DND-41 (cell line): ENCODE measurements at regions not wholly inside any gene's neighbourhood (a gene's known extent, or its start where the extent isn't known, plus 50 kb on each side); places are given as distances from the start of the nearest gene placed in this dataset.

Experiments
- ATAC-seq: fragments of 200-7000 bp; cut with Tn5 transposase; 3 replicates; pipeline ENCODE4 v1.9.1; 2021; ENCODE audit warnings: low read depth; ENCODE audit not compliant: insufficient read depth
- DNase-seq: peaks from one replicate; pipeline ENCODE4 v3.0.0-alpha.2; 2020
- H2AFZ ChIP-seq: 2 replicates; pipeline ENCODE4 v1.6.0; 2012; ENCODE audit warnings: low read depth, low read length
- H3K27ac ChIP-seq: 2 replicates; pipeline ENCODE4 v1.5.1; 2012; ENCODE audit warnings: low read length, inconsistent platforms
- H3K27me3 ChIP-seq: fragments of 200-600 bp; sonication (generic); 2 replicates; pipeline ENCODE4 v1.6.0; 2012; ENCODE audit warnings: low read length, mild to moderate bottlenecking, inconsistent platforms; ENCODE audit not compliant: insufficient read depth, poor library complexity
- H3K36me3 ChIP-seq: 2 replicates; pipeline ENCODE4 v1.5.1; 2012; ENCODE audit warnings: low read length, inconsistent platforms; ENCODE audit not compliant: insufficient read depth
- H3K4me1 ChIP-seq: 2 replicates; pipeline ENCODE4 v1.5.1; 2012; ENCODE audit warnings: mild to moderate bottlenecking, low read length; ENCODE audit not compliant: insufficient read depth
- H3K4me2 ChIP-seq: 2 replicates; pipeline ENCODE4 v1.6.0; 2012; ENCODE audit warnings: mild to moderate bottlenecking, moderate library complexity, low read length, inconsistent platforms; ENCODE audit not compliant: insufficient read depth
- H3K4me3 ChIP-seq, 2 experiments: fragments of 200-600 bp in 1 of 2; shearing (Covaris generic) in 1 of 2; 2 replicates each; pipeline ENCODE4 v1.5.1; 2012 to 2016; ENCODE audit warnings: inconsistent platforms in 2 of 2, low read length in 2 of 2, mild to moderate bottlenecking in 2 of 2, low read depth in 1 of 2, moderate library complexity in 1 of 2
- H3K79me2 ChIP-seq: 2 replicates; pipeline ENCODE4 v1.6.0; 2012; ENCODE audit warnings: low read length, inconsistent platforms; ENCODE audit not compliant: insufficient read depth
- H3K9ac ChIP-seq: 2 replicates; pipeline ENCODE4 v1.6.0; 2012; ENCODE audit warnings: low read depth, mild to moderate bottlenecking, inconsistent platforms, low read length, moderate library complexity
- H3K9me3 ChIP-seq: 2 replicates; pipeline ENCODE4 v1.5.1; 2012; ENCODE audit warnings: low read length, moderate library complexity, mild to moderate bottlenecking, inconsistent platforms; ENCODE audit not compliant: insufficient read depth, severe bottlenecking
- H4K20me1 ChIP-seq: 2 replicates; pipeline ENCODE4 v1.6.0; 2012; ENCODE audit warnings: low read length; ENCODE audit not compliant: insufficient read depth
- EZH2 ChIP-seq: IDR thresholded peaks from 3 replicates; pipeline ENCODE4 v1.6.1; 2012; ENCODE audit warnings: borderline replicate concordance, low read depth, mild to moderate bottlenecking, moderate library complexity, low read length, inconsistent platforms; ENCODE audit not compliant: severe bottlenecking
- TF ChIP-seq, protein P1 (sequence below): IDR thresholded peaks from 2 replicates; pipeline ENCODE4 v1.5.1; 2012; ENCODE audit warnings: borderline replicate concordance, low read length, moderate library complexity, mild to moderate bottlenecking; ENCODE audit not compliant: poor library complexity, severe bottlenecking; ENCODE audit errors: extremely low read depth

DNA sequence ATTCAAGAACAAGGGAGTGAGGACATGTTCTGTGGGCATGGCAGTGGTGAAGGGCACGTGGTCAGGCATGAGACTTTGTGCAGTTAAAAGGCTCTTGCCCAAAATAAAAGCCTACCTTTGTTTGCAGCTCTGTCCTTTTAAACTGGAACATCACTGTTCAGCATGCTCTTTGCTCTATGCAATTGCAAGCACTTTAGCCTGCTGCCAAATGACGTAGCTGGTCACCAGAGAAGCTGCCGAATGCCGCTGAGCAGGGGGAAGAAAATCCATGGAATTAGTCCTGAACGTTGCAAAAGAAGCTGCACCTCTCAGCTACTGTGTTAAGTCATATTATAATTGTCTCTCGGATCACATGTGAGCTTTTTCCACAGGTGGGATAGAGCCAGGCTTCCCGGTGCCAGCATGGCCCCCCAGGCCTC lies 176.3 kb upstream of the DIO2 start:
- DNase-seq = no peak

DNA sequence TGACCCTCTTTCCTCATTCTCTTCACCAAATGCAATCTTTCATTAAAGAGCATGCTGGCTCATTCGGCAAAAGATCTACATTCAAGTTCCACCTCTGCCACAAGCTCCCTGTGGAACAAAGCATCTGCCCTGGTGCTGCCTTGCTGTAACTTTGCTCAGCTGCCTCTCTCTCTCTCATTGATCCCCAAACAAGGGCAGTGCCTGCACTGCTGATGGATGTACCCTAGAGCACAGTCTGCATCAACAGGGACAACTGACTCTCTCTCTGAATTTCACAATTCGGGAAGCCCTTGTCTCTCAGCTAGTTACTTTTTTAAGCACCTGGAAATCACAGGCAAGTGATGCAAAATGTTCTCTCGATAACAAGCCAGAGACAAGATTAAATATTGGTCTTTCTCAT lies 174.0 kb upstream of the DIO2 start:
- Histone ChIP-seq H3K27me3 (no peaks in the 10 kb centered on the region), H4K20me1 (no peaks in the 10 kb centered on the region), H3K4me2 (no peak overlapping the region), H3K27ac (no peak overlapping the region), H2AFZ (no peak overlapping the region), H3K9ac (no peak overlapping the region), H3K4me3 (no peak overlapping the region), H3K36me3 (no peaks in the 10 kb centered on the region), H3K79me2 (no peaks in the 10 kb centered on the region), H3K4me1 (no peaks in the 10 kb centered on the region), H3K9me3 (no peaks in the 10 kb centered on the region)
- DNase-seq (no peak), ATAC-seq (no peak)
- TF ChIP-seq, protein P1, sequence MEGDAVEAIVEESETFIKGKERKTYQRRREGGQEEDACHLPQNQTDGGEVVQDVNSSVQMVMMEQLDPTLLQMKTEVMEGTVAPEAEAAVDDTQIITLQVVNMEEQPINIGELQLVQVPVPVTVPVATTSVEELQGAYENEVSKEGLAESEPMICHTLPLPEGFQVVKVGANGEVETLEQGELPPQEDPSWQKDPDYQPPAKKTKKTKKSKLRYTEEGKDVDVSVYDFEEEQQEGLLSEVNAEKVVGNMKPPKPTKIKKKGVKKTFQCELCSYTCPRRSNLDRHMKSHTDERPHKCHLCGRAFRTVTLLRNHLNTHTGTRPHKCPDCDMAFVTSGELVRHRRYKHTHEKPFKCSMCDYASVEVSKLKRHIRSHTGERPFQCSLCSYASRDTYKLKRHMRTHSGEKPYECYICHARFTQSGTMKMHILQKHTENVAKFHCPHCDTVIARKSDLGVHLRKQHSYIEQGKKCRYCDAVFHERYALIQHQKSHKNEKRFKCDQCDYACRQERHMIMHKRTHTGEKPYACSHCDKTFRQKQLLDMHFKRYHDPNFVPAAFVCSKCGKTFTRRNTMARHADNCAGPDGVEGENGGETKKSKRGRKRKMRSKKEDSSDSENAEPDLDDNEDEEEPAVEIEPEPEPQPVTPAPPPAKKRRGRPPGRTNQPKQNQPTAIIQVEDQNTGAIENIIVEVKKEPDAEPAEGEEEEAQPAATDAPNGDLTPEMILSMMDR = no peak
- no peak for TF ChIP-seq EZH2

More for the DNA sequence above, 176.3 kb upstream of the DIO2 start:
- ATAC-seq = no peak
- H2AFZ ChIP-seq = no peak overlapping the region
- no peaks in the 10 kb centered on the region for H3K4me1 ChIP-seq
- H3K4me3 ChIP-seq = no peak overlapping the region
- H3K36me3 ChIP-seq = no peaks in the 10 kb centered on the region
- H3K9ac ChIP-seq = no peak overlapping the region
- TF ChIP-seq, protein P1 = no peak
- no peak for TF ChIP-seq EZH2
- no peaks in the 10 kb centered on the region for H4K20me1 ChIP-seq
- H3K4me2 ChIP-seq = no peak overlapping the region
- H3K27ac ChIP-seq = no peak overlapping the region
- H3K79me2 ChIP-seq = no peaks in the 10 kb centered on the region
- H3K9me3 ChIP-seq = no peaks in the 10 kb centered on the region
- H3K27me3 ChIP-seq = no peaks in the 10 kb centered on the region

DNA sequence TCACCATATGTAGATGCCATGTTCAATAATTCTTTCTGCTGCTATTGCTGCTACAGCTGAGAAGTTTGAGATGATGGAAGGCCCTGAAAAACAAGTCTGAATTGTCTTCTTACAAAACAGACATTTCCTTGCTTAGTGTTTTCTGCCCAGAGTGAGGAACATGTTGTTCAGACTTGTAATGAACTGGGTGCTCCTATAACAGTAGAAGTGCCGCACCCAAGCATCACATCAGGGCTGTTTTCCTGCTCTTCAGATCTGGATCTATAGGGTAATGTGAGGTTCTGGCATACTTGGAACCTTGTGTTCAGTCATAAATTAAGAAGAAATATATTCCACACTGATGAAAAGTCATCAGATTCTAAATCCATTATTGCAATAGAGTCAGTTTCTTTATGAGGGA lies 171.9 kb upstream of the DIO2 start:
- Histone ChIP-seq H3K79me2 (no peaks in the 10 kb centered on the region), H3K27me3 (no peaks in the 10 kb centered on the region), H3K27ac (no peak overlapping the region), H3K9ac (no peak overlapping the region), H4K20me1 (no peaks in the 10 kb centered on the region), H3K36me3 (no peaks in the 10 kb centered on the region), H3K4me2 (no peak overlapping the region), H2AFZ (no peak overlapping the region), H3K9me3 (no peaks in the 10 kb centered on the region), H3K4me1 (no peaks in the 10 kb centered on the region), H3K4me3 (no peak overlapping the region)
- DNase-seq (no peak), ATAC-seq (no peak)
- TF ChIP-seq, protein P1 = no peak
- TF ChIP-seq EZH2 = no peak

DNA sequence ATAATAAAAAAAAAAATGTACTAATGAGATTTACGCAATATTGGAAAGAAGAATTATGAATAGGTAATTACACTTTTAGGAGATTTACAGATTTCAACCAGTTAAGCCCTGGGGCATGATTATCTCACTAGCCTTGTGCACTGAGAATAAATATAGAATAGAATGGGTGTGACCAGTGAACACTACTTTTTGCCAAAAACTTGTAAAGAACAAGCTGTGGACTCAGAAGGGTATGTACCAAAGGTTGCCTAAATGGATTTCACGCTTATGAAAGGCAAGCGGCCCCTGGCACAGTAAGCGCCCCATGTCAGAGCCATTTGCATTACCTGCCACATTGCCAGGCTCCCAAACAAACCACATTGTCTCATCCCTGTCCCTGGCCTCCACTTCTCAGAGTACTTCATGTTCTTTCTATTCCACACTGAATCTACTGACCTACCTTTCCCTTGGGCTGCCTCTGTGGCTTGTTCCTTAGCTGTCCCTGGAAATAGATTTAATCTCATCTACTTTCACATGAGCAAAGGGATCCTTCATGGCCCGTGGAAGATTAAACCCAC lies 170.6 kb upstream of the DIO2 start:
- ATAC-seq (no peak), DNase-seq (no peak)
- Histone ChIP-seq H2AFZ (no peak overlapping the region), H3K36me3 (no peaks in the 10 kb centered on the region), H3K79me2 (no peaks in the 10 kb centered on the region), H3K27me3 (no peaks in the 10 kb centered on the region), H3K4me2 (no peak overlapping the region), H3K4me3 (no peak overlapping the region), H3K27ac (no peak overlapping the region), H4K20me1 (no peaks in the 10 kb centered on the region), H3K4me1 (no peaks in the 10 kb centered on the region), H3K9me3 (no peaks in the 10 kb centered on the region), H3K9ac (no peak overlapping the region)
- TF ChIP-seq, protein P1 = no peak
- TF ChIP-seq EZH2 = no peak
